ENCODE measurements at regions not wholly inside any gene's neighbourhood (a gene's known extent, or its start where the extent isn't known, plus 50 kb on each side); places are given as distances from the start of the nearest gene placed in this dataset.

DNA sequence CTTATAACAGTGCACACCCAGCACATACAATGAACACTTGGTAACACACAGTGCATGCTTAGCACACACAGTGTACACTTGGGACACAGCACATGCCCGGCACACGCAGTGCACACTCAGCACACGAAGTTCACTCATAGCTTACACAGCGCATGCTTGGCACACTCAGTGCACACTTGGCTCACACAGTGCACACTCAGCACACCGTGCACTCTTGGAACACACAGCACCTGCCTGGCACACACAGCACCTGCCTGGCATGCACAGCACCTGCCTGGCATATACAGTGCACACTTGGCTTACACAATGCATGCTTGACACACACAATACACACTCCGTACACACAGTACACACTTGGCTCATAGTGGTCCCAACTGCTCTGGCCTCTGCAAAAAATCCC, 128.2 kb downstream of the GALR1 start:
- no peak for DNase-seq (ENCODE audit: low read depth)
- H3K4me3 ChIP-seq (ENCODE audit: control insufficient read depth, low read depth, low read length): no peak overlapping the region
- TF ChIP-seq, protein P1, sequence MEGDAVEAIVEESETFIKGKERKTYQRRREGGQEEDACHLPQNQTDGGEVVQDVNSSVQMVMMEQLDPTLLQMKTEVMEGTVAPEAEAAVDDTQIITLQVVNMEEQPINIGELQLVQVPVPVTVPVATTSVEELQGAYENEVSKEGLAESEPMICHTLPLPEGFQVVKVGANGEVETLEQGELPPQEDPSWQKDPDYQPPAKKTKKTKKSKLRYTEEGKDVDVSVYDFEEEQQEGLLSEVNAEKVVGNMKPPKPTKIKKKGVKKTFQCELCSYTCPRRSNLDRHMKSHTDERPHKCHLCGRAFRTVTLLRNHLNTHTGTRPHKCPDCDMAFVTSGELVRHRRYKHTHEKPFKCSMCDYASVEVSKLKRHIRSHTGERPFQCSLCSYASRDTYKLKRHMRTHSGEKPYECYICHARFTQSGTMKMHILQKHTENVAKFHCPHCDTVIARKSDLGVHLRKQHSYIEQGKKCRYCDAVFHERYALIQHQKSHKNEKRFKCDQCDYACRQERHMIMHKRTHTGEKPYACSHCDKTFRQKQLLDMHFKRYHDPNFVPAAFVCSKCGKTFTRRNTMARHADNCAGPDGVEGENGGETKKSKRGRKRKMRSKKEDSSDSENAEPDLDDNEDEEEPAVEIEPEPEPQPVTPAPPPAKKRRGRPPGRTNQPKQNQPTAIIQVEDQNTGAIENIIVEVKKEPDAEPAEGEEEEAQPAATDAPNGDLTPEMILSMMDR (IDR thresholded peaks at IDR 0.05; ENCODE audit: control insufficient read depth, insufficient read depth, low read depth, low read length, missing control alignments): no peak

DNA sequence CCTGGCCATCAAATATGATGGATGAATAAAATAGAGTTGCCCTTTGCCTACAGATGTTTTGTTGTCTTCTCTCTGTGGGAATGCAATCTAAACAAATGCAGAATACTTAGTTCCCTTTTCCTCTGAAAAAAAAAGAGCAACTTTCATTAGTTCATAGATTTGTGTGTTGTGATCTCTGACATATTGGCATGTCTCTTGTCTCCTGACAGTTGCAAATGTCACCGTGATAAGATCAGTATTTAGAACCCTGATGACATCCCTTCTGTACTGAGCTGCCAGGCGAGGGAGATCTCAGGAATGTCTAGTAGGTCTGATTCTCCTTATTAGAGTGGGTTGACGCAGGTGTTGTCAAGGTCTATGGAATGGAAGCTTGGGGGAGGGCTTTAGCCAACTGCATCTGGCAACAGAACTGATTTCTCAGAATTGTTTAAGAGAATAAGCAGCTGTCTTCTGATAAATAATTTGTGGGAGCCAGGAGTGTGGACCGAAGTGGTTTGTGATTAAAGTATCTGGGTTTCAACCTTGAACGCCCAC, 130.4 kb downstream of the GALR1 start:
- TF ChIP-seq, protein P1 (IDR thresholded peaks at IDR 0.05; ENCODE audit: control insufficient read depth, insufficient read depth, low read depth, low read length, missing control alignments): no peak
- no peak for DNase-seq (ENCODE audit: low read depth)
- no peak overlapping the region for H3K4me3 ChIP-seq (ENCODE audit: control insufficient read depth, low read depth, low read length)

DNA sequence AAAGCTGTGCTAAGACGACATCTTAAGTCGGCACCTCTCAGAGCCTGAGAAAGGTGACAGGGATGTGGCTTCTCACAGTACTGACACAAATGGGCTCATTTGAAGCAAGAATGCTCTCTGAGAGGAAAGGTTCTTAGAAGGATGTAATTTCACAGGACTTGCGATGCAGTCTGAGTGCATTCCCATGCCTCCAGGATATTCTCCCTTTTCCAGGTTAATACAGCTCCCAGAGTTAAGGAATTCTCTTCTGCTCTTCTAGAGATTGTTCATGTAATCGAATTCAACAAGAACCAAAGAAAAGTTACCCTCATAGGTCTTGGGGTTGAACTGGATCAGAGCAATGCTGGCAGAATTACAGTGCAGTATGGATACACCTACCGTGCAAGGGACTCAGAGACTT, 131.0 kb downstream of the GALR1 start:
- TF ChIP-seq, protein P1 (IDR thresholded peaks at IDR 0.05; ENCODE audit: control insufficient read depth, insufficient read depth, low read depth, low read length, missing control alignments): no peak
- no peak for DNase-seq (ENCODE audit: low read depth)

DNA sequence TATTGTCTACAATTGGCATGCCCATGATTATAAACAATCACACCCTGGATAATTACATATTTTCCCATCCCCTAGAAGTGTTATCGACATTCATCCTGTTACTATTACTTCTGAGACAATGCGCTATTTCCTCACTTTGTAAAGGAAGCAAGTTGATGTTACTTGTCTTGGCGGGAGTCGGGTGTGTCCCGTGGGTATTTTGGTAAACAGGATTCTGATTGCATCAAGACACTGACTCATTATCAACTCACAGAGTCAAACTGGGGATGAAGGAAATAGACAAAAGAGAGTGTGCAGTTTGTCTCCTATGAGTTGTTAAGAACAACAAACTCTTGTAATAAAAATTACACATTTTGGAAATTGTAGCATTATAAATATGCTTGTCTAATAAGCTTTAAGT, 142.7 kb downstream of the GALR1 start:
- TF ChIP-seq, protein P1 (IDR thresholded peaks at IDR 0.05; ENCODE audit: control insufficient read depth, insufficient read depth, low read depth, low read length, missing control alignments): no peak

More for the DNA sequence above, 131.0 kb downstream of the GALR1 start:
- H3K4me3 ChIP-seq (ENCODE audit: control insufficient read depth, low read depth, low read length): no peak overlapping the region

DNA sequence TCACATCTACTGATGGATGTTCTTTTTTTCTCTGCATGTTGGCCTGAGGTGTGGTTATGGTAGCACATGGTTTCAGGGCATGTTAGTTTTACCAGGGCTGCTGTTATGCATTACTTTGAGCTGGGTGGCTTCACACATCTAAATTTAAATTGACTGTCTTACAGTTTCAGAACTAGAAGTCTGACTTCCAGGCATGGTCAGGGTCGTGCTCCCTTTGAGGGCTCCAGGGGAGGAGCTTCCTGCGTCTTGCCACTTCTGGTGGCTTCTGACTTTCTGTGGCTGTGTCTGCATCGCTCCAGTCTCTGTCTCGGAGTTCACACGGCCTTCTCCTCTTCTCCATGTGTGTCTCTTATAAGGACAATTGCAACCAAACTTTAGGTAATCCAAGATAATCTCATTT, 143.9 kb downstream of the GALR1 start:
- TF ChIP-seq, protein P1 (IDR thresholded peaks at IDR 0.05; ENCODE audit: control insufficient read depth, insufficient read depth, low read depth, low read length, missing control alignments): no peak
- no peak for DNase-seq (ENCODE audit: low read depth)
- H3K4me3 ChIP-seq (ENCODE audit: control insufficient read depth, low read depth, low read length): no peak overlapping the region

More for the DNA sequence above, 142.7 kb downstream of the GALR1 start:
- H3K4me3 ChIP-seq (ENCODE audit: control insufficient read depth, low read depth, low read length): no peak overlapping the region
- no peak for DNase-seq (ENCODE audit: low read depth)

DNA sequence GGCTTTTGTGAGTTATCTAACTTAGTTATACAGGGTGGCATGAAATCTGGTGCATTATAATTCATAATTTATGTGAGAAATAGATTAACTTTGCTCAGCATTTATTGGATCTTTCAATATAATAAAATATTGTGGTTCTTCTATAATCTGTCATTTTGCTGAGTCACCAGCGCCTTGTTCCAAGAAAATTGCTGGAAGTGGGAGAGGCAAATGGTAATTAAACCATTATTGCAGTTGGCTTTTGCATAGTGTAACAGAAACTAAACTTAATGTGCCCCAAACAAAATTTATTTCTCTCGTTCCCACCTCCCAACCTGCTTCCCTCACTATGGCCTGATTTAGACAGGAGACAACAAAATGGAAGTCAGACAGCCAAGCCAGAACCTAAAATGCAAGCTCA, 146.3 kb downstream of the GALR1 start:
- TF ChIP-seq, protein P1 (IDR thresholded peaks at IDR 0.05; ENCODE audit: control insufficient read depth, insufficient read depth, low read depth, low read length, missing control alignments): no peak
- no peak for DNase-seq (ENCODE audit: low read depth)
- H3K4me3 ChIP-seq (ENCODE audit: control insufficient read depth, low read depth, low read length): no peak overlapping the region

DNA sequence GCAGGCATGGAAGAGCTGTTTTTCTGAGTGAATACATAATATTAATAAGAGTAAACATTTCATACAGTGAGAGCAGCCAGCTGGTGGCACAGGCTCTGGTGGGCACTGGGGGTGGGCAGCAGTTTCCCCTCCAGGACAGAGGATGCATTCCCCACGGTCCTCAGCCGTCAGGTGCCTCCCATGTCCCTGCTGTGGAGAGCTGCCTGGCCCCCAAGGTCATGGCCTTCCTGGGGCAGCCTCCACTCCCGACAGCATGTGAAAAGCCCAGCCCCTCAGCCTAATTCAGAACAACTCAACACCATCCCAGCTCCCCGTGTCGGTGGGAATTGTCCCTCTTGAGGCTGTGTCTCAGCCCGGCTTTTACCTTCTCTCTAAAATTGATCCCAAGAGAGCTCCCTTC, 147.4 kb downstream of the GALR1 start:
- H3K4me3 ChIP-seq (ENCODE audit: control insufficient read depth, low read depth, low read length): no peak overlapping the region
- TF ChIP-seq, protein P1 (IDR thresholded peaks at IDR 0.05; ENCODE audit: control insufficient read depth, insufficient read depth, low read depth, low read length, missing control alignments): no peak
- DNase-seq (ENCODE audit: low read depth): no peak

Data from AG09309 (cell line).